IMR-90 (cell line): ENCODE measurements at regions not wholly inside any gene's neighbourhood (a gene's known extent, or its start where the extent isn't known, plus 50 kb on each side); places are given as distances from the start of the nearest gene placed in this dataset.

Experiments used
- ATAC-seq: fragments of 200-7000 bp; cut with Tn5 transposase; 2 replicates; pipeline ENCODE4 v1.9.1; 2020; ENCODE audit warnings: low read depth, mild to moderate bottlenecking, moderate library complexity
- BruUV-seq: library from RNA; stranded (reverse); fragments of 400-500 nt; replicated peaks from 2 replicates; lab custom pipeline; 2021; lab: Mats Ljungman, UMichigan
- CTCF ChIA-PET: fragments of 300-600 bp; formaldehyde crosslinking; extraction: SDS; loops from one replicate; lab custom pipeline; 2021; ENCODE audit warnings: antibody characterized with exemption; lab: Yijun Ruan, JAX
- POLR2A ChIA-PET: fragments of 300-600 bp; sonication (Branson Sonifier 250); formaldehyde crosslinking; loops from one replicate; lab custom pipeline; 2022; ENCODE audit warnings: antibody characterized with exemption; ENCODE audit not compliant: unreplicated experiment; lab: Charles Lee
- DNase-seq: peaks from one replicate; pipeline ENCODE4 v3.0.0; 2013
- H2AFZ ChIP-seq: replicated peaks from 2 replicates; pipeline ENCODE3; 2013; ENCODE audit warnings: low read length, mild to moderate bottlenecking; ENCODE audit not compliant: poor library complexity
- H2AK5ac ChIP-seq: 2 replicates; pipeline ENCODE4 v1.6.1; 2013; ENCODE audit warnings: low read depth, low read length, inconsistent platforms
- H2AK9ac ChIP-seq: replicated peaks from 2 replicates; pipeline ENCODE3; 2013; ENCODE audit warnings: mild to moderate bottlenecking, low read depth, low read length, moderate library complexity; ENCODE audit not compliant: poor library complexity
- H2BK120ac ChIP-seq: 2 replicates; pipeline ENCODE4 v1.6.1; 2013; ENCODE audit warnings: low read depth, low read length, inconsistent platforms
- H2BK15ac ChIP-seq: 3 replicates; pipeline ENCODE4 v1.6.1; 2013; ENCODE audit warnings: low read depth, low read length, inconsistent platforms
- H2BK20ac ChIP-seq: 2 replicates; pipeline ENCODE4 v1.6.1; 2013; ENCODE audit warnings: low read depth, mild to moderate bottlenecking, inconsistent platforms, low read length, moderate library complexity
- H2BK5ac ChIP-seq: 2 replicates; pipeline ENCODE4 v1.6.1; 2013; ENCODE audit warnings: mild to moderate bottlenecking, low read depth, low read length, inconsistent platforms; ENCODE audit not compliant: poor library complexity, severe bottlenecking
- H3K14ac ChIP-seq: replicated peaks from 2 replicates; pipeline ENCODE4 v1.6.1; 2013; ENCODE audit warnings: low read depth, low read length, inconsistent platforms
- H3K18ac ChIP-seq: 2 replicates; pipeline ENCODE4 v1.6.1; 2013; ENCODE audit warnings: low read depth, low read length, control low read depth
- H3K23ac ChIP-seq: 2 replicates; pipeline ENCODE4 v1.6.1; 2013; ENCODE audit warnings: low read depth, low read length, inconsistent platforms
- H3K27ac ChIP-seq: 2 replicates; pipeline ENCODE4 v1.5.1; 2013; ENCODE audit warnings: mild to moderate bottlenecking, control low read depth, low read length; ENCODE audit not compliant: insufficient read depth
- H3K27me3 ChIP-seq: 2 replicates; pipeline ENCODE4 v1.6.1; 2013; ENCODE audit warnings: low read length; ENCODE audit not compliant: control insufficient read depth, insufficient read depth
- H3K36me3 ChIP-seq: 2 replicates; pipeline ENCODE4 v1.6.1; 2013; ENCODE audit warnings: low read length, mixed read lengths; ENCODE audit not compliant: control insufficient read depth, insufficient read depth
- H3K4ac ChIP-seq: 2 replicates; pipeline ENCODE4 v1.6.1; 2013; ENCODE audit warnings: low read depth, low read length, inconsistent platforms
- H3K4me1 ChIP-seq: 2 replicates; pipeline ENCODE4 v1.6.1; 2013; ENCODE audit warnings: low read length, mixed read lengths; ENCODE audit not compliant: control insufficient read depth, insufficient read depth
- H3K4me2 ChIP-seq: 2 replicates; pipeline ENCODE4 v1.6.1; 2013; ENCODE audit warnings: low read depth, mild to moderate bottlenecking, control low read depth, low read length, moderate library complexity
- H3K4me3 ChIP-seq: 2 replicates; pipeline ENCODE4 v1.5.1; 2013; ENCODE audit warnings: low read depth, mild to moderate bottlenecking, control low read depth, low read length, moderate library complexity; ENCODE audit not compliant: insufficient read depth
- H3K56ac ChIP-seq: 2 replicates; pipeline ENCODE4 v1.6.1; 2013; ENCODE audit warnings: low read length, inconsistent platforms; ENCODE audit not compliant: insufficient read depth; ENCODE audit errors: extremely low read depth
- H3K79me1 ChIP-seq, 2 experiments: 2 replicates each; pipeline ENCODE4 v1.6.1; 2013; ENCODE audit warnings: low read length in 2 of 2, inconsistent platforms in 1 of 2, low read depth in 1 of 2
- H3K9ac ChIP-seq: 2 replicates; pipeline ENCODE4 v1.6.1; 2013; ENCODE audit warnings: low read depth, low read length, control low read depth
- H3K9me1 ChIP-seq: 2 replicates; pipeline ENCODE4 v1.6.1; 2013; ENCODE audit warnings: low read length, inconsistent platforms; ENCODE audit not compliant: insufficient read depth
- H3K9me3 ChIP-seq: 2 replicates; pipeline ENCODE4 v1.6.1; 2013; ENCODE audit warnings: low read length; ENCODE audit not compliant: control insufficient read depth, insufficient read depth
- H4K20me1 ChIP-seq: 2 replicates; pipeline ENCODE4 v1.6.1; 2013; ENCODE audit warnings: low read length, inconsistent platforms; ENCODE audit not compliant: insufficient read depth
- H4K5ac ChIP-seq: 2 replicates; pipeline ENCODE4 v1.6.1; 2013; ENCODE audit warnings: mild to moderate bottlenecking, low read depth, low read length, control low read depth
- H4K8ac ChIP-seq, 2 experiments: 2 replicates each; pipeline ENCODE4 v1.6.1; 2013; ENCODE audit warnings: low read depth in 2 of 2, low read length in 2 of 2, control low read depth in 1 of 2, inconsistent platforms in 1 of 2
- H4K91ac ChIP-seq: 2 replicates; pipeline ENCODE4 v1.6.1; 2013; ENCODE audit warnings: low read depth, low read length, inconsistent platforms; ENCODE audit not compliant: insufficient read depth
- BHLHE40 ChIP-seq: fragments of 150-350 bp; IDR thresholded peaks from 2 replicates; pipeline ENCODE4 v1.6.1; 2016; ENCODE audit warnings: mild to moderate bottlenecking, low read depth, low read length
- CEBPB ChIP-seq: IDR thresholded peaks from 2 replicates; pipeline ENCODE4 v1.6.1; 2012; ENCODE audit warnings: low read depth, low read length, improper control_type of control experiment
- CHD1 ChIP-seq: IDR thresholded peaks from 2 replicates; pipeline ENCODE4 v1.6.1; 2012; ENCODE audit warnings: low read depth, low read length, improper control_type of control experiment
- ELK1 ChIP-seq: fragments of 150-350 bp; IDR thresholded peaks from 2 replicates; pipeline ENCODE4 v1.6.1; 2016; ENCODE audit warnings: low read depth, mild to moderate bottlenecking, low read length, moderate library complexity, borderline replicate concordance
- FOS ChIP-seq: fragments of 150-350 bp; IDR thresholded peaks from 2 replicates; pipeline ENCODE4 v1.6.1; 2016; ENCODE audit warnings: low read depth, low read length
- MAFK ChIP-seq: IDR thresholded peaks from 2 replicates; pipeline ENCODE4 v1.6.1; 2012; ENCODE audit warnings: low read depth, low read length, improper control_type of control experiment
- MAZ ChIP-seq: IDR thresholded peaks from 2 replicates; pipeline ENCODE4 v1.6.1; 2012; ENCODE audit warnings: low read depth, mild to moderate bottlenecking, low read length, improper control_type of control experiment, moderate library complexity, borderline replicate concordance
- MXI1 ChIP-seq: IDR thresholded peaks from 2 replicates; pipeline ENCODE4 v1.6.1; 2012; ENCODE audit warnings: low read depth, mild to moderate bottlenecking, low read length, moderate library complexity, borderline replicate concordance
- NFE2L2 ChIP-seq: fragments of 150-350 bp; IDR thresholded peaks from 2 replicates; pipeline ENCODE4 v1.6.1; 2016; ENCODE audit warnings: low read depth, mild to moderate bottlenecking, low read length
- POLR2A ChIP-seq: IDR thresholded peaks from 2 replicates; pipeline ENCODE4 v1.6.1; 2012; ENCODE audit warnings: mild to moderate bottlenecking, low read depth, low read length
- RAD21 ChIP-seq: IDR thresholded peaks from 2 replicates; pipeline ENCODE4 v1.6.1; 2012; ENCODE audit warnings: low read length, improper control_type of control experiment
- RCOR1 ChIP-seq: IDR thresholded peaks from 2 replicates; pipeline ENCODE4 v1.6.1; 2012; ENCODE audit warnings: mild to moderate bottlenecking, low read length, improper control_type of control experiment; ENCODE audit not compliant: insufficient replicate concordance
- RFX5 ChIP-seq: IDR thresholded peaks from 2 replicates; pipeline ENCODE4 v1.8.0; 2012; ENCODE audit warnings: low read depth, mild to moderate bottlenecking, low read length, moderate library complexity
- SMC3 ChIP-seq: fragments of 150-350 bp; IDR thresholded peaks from 2 replicates; pipeline ENCODE4 v1.6.1; 2016; ENCODE audit warnings: low read depth, mild to moderate bottlenecking, antibody characterized with exemption, low read length, moderate library complexity
- USF2 ChIP-seq: fragments of 150-350 bp; IDR thresholded peaks from 2 replicates; pipeline ENCODE4 v1.6.1; 2017; ENCODE audit warnings: mild to moderate bottlenecking, antibody characterized with exemption, low read length, low read depth
- WGBS, 2 experiments: methylation state at CpG; one replicate each; pipeline versions ENCODE4 v1.1.5 to v1.1.7; 2013; ENCODE audit warnings: missing lambda C conversion rate in 2 of 2; ENCODE audit not compliant: insufficient read length in 1 of 2; ENCODE audit errors: extremely low coverage in 2 of 2; 5-methylcytosine and 5-hydroxymethylcytosine counted together
- dilution Hi-C: fragments of 300-500 bp; cut with HindIII; formaldehyde crosslinking; loops from one replicate; pipeline ENCODE4 v1.14.3; 2018; ENCODE audit warnings: low sequenced_read_pairs; ENCODE audit not compliant: unreplicated experiment
- in situ Hi-C: fragments of 300-500 bp; cut with MboI; formaldehyde crosslinking; loops from 3 replicates; pipeline ENCODE4 v1.14.3; 2019; ENCODE audit warnings: low sequenced_read_pairs, inconsistent platforms, mixed read lengths
- intact Hi-C: fragments of 100-400 bp; cut with micrococcal nuclease; formaldehyde crosslinking; loops from 2 replicates; pipeline ENCODE4 v1.10.0; 2022
- TF ChIP-seq, protein P1 (sequence below): conservative IDR thresholded peaks from 2 replicates; pipeline ENCODE4 v1.5.1; 2012; ENCODE audit warnings: mild to moderate bottlenecking, low read depth, low read length, improper control_type of control experiment

- Histone ChIP-seq H3K4ac (no peak overlapping the region), H4K91ac (no peak overlapping the region), H4K20me1 (no peaks in the 10 kb centered on the region), H2BK5ac (no peak overlapping the region), H3K23ac (no peak overlapping the region), H3K79me1 (no peaks in the 10 kb centered on the region), H3K9me1 (no peaks in the 10 kb centered on the region), H3K14ac (no peak overlapping the region), H3K4me2 (no peak overlapping the region), H4K8ac (no peak overlapping the region), H3K4me3 (no peak overlapping the region), H2BK120ac (no peak overlapping the region), H3K27ac (no peak overlapping the region), H2BK15ac (no peak overlapping the region), H2BK20ac (no peak overlapping the region), H2AFZ (no peak overlapping the region), H3K9ac (no peak overlapping the region), H3K9me3 (peaks cover 9% of the 10 kb centered on the region), H3K4me1 (no peaks in the 10 kb centered on the region), H2AK9ac (no peak overlapping the region), H3K36me3 (no peaks in the 10 kb centered on the region), H3K27me3 (no peaks in the 10 kb centered on the region), H4K5ac (no peak overlapping the region), H3K56ac (no peak overlapping the region), H2AK5ac (no peak overlapping the region), H3K18ac (no peak overlapping the region)
- ChIA-PET POLR2A (no interaction called here), CTCF (no interaction called here)
- no peak for TF ChIP-seq RCOR1
- TF ChIP-seq RAD21: no peak
- no peak for TF ChIP-seq MAZ
- TF ChIP-seq ELK1: no peak
- TF ChIP-seq, protein P1, sequence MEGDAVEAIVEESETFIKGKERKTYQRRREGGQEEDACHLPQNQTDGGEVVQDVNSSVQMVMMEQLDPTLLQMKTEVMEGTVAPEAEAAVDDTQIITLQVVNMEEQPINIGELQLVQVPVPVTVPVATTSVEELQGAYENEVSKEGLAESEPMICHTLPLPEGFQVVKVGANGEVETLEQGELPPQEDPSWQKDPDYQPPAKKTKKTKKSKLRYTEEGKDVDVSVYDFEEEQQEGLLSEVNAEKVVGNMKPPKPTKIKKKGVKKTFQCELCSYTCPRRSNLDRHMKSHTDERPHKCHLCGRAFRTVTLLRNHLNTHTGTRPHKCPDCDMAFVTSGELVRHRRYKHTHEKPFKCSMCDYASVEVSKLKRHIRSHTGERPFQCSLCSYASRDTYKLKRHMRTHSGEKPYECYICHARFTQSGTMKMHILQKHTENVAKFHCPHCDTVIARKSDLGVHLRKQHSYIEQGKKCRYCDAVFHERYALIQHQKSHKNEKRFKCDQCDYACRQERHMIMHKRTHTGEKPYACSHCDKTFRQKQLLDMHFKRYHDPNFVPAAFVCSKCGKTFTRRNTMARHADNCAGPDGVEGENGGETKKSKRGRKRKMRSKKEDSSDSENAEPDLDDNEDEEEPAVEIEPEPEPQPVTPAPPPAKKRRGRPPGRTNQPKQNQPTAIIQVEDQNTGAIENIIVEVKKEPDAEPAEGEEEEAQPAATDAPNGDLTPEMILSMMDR: no peak
- TF ChIP-seq MXI1: no peak
- TF ChIP-seq POLR2A: no peak
- no peak for TF ChIP-seq RFX5
- no peak for TF ChIP-seq CHD1
- no peak for TF ChIP-seq FOS
- no peak for TF ChIP-seq CEBPB
- no peak for TF ChIP-seq USF2
- TF ChIP-seq NFE2L2: no peak
- TF ChIP-seq BHLHE40: no peak
- no peak for TF ChIP-seq SMC3
- TF ChIP-seq MAFK: no peak
- no TSS peak for BruUV-seq
- intact Hi-C loops: no loop called here
- WGBS, 2 experiments: no CpG with 5 or more reads among the region's 3 CpGs
- in situ Hi-C loops: no loop called here
- DNase-seq: no peak
- no peak for ATAC-seq
- dilution Hi-C loops: no loop called here
Observed at GRCh38 chr14:82159624-82160023, 626.0 kb upstream of the SEL1L start.
